K562 (cell line): ENCODE measurements at regions not wholly inside any gene's neighbourhood (a gene's known extent, or its start where the extent isn't known, plus 50 kb on each side); places are given as distances from the start of the nearest gene placed in this dataset.

ENCODE experiments used
- ATAC-seq: fragments of 200-7000 bp; cut with Tn5 transposase; 3 replicates; pipeline ENCODE4 v1.9.1; 2020; ENCODE audit warnings: moderate library complexity
- BruUV-seq: library from RNA; stranded (reverse); fragments of 400-500 nt; replicated peaks from 2 replicates; lab custom pipeline; 2021; lab: Mats Ljungman, UMichigan
- CTCF ChIA-PET: fragments of 300-600 bp; formaldehyde crosslinking; extraction: SDS; loops from one replicate; lab custom pipeline; 2021; ENCODE audit warnings: low intra/inter-chr PET ratio; lab: Yijun Ruan, JAX
- POLR2A ChIA-PET: fragments of 300-600, 350-650 bp; sonication (Branson Sonifier 250); formaldehyde crosslinking; extraction: SDS; loops from one replicate; lab custom pipeline; 2021; ENCODE audit warnings: antibody characterized with exemption, inconsistent platforms; lab: Yijun Ruan, JAX
- DNase-seq, 4 experiments: peaks; one replicate each; pipeline versions ENCODE4 v3.0.0 to v3.0.0-alpha.2; 2011 to 2018; ENCODE audit warnings: low spot score in 3 of 4, mixed read lengths in 3 of 4; ENCODE audit errors: extremely low read depth in 1 of 4
- FAIRE-seq: peaks from 2 replicates; lab custom pipeline; 2011; peaks lifted over from hg19 to GRCh38; lab: Jason Lieb, UNC
- H2AFZ ChIP-seq: 2 replicates; pipeline ENCODE4 v1.6.0; 2011; ENCODE audit warnings: low read depth, low read length, control low read depth, inconsistent platforms
- H3K27ac ChIP-seq: fragments of 200-600 bp; 3 replicates; pipeline ENCODE4 v1.8.0; 2011; ENCODE audit warnings: low read depth, mild to moderate bottlenecking, control low read depth, inconsistent platforms, low read length, moderate library complexity, mixed read lengths; ENCODE audit errors: extremely low read depth
- H3K27me3 ChIP-seq, 2 experiments: fragments of 300-600 bp in 1 of 2; 2 replicates in 1 of 2; 3 replicates in 1 of 2; pipeline versions ENCODE4 v1.6.0 to v1.8.0; 2011; ENCODE audit warnings: inconsistent platforms in 2 of 2, low read length in 2 of 2, mild to moderate bottlenecking in 1 of 2, mixed read lengths in 1 of 2, moderate library complexity in 1 of 2; ENCODE audit not compliant: control insufficient read depth in 2 of 2, insufficient read depth in 2 of 2
- H3K36me3 ChIP-seq: fragments of 300-600 bp; 3 replicates; pipeline ENCODE4 v1.8.0; 2011; ENCODE audit warnings: mild to moderate bottlenecking, low read length, inconsistent platforms; ENCODE audit not compliant: control insufficient read depth, insufficient read depth
- H3K4me1 ChIP-seq, 2 experiments: fragments of 200-600 bp in 1 of 2; replicated peaks in 1 of 2; 2 replicates in 1 of 2; 3 replicates in 1 of 2; pipeline versions ENCODE4 v1.5.1 to v1.8.0; 2011; ENCODE audit warnings: inconsistent platforms in 2 of 2, low read length in 2 of 2, mild to moderate bottlenecking in 1 of 2, mixed read lengths in 1 of 2, moderate library complexity in 1 of 2; ENCODE audit not compliant: control insufficient read depth in 2 of 2, insufficient read depth in 2 of 2
- H3K4me2 ChIP-seq: 2 replicates; pipeline ENCODE4 v1.6.1; 2011; ENCODE audit warnings: low read length, control low read depth, inconsistent platforms, mixed read lengths; ENCODE audit not compliant: insufficient read depth
- H3K4me3 ChIP-seq: fragments of 200-600 bp; sonication (generic), shearing (Covaris generic); 2 replicates; pipeline ENCODE4 v1.5.1; 2016; ENCODE audit warnings: control low read depth, inconsistent platforms
- H3K79me2 ChIP-seq: fragments of 200-600 bp; 3 replicates; pipeline ENCODE4 v1.8.0; 2011; ENCODE audit warnings: low read length, inconsistent platforms; ENCODE audit not compliant: control insufficient read depth, insufficient read depth
- H3K9ac ChIP-seq, 2 experiments: 2 replicates each; pipeline versions ENCODE4 v1.6.0 to v1.6.1; 2011; ENCODE audit warnings: low read depth in 2 of 2, low read length in 2 of 2, control low read depth in 1 of 2, inconsistent platforms in 1 of 2, mild to moderate bottlenecking in 1 of 2, mixed read lengths in 1 of 2; ENCODE audit not compliant: insufficient read depth in 1 of 2
- H3K9me1 ChIP-seq: one replicate; pipeline ENCODE4 v1.6.0; 2011; ENCODE audit warnings: inconsistent platforms, mild to moderate bottlenecking, low read length, moderate library complexity; ENCODE audit not compliant: control insufficient read depth, insufficient read depth
- H3K9me3 ChIP-seq: replicated peaks from 2 replicates; pipeline ENCODE4 v1.5.1; 2011; ENCODE audit warnings: low read depth, low read length, inconsistent platforms; ENCODE audit not compliant: control insufficient read depth, insufficient read depth
- H4K20me1 ChIP-seq: replicated peaks from 2 replicates; pipeline ENCODE4 v1.6.1; 2011; ENCODE audit warnings: low read length, inconsistent platforms, mixed read lengths; ENCODE audit not compliant: control insufficient read depth, insufficient read depth
- ASH1L ChIP-seq: fragments of 450-650 bp; IDR thresholded peaks from 2 replicates; pipeline ENCODE4 v1.6.1; 2018; ENCODE audit warnings: borderline replicate concordance, mild to moderate bottlenecking, low read depth; ENCODE audit not compliant: partially characterized antibody
- BRF2 ChIP-seq: IDR thresholded peaks from 3 replicates; pipeline ENCODE4 v1.6.1; 2011; ENCODE audit warnings: borderline replicate concordance, mild to moderate bottlenecking; ENCODE audit not compliant: insufficient read length, insufficient read depth
- DPF2 ChIP-seq: fragments of 450-650 bp; IDR thresholded peaks from 2 replicates; pipeline ENCODE4 v1.6.1; 2016
- FOXJ3 ChIP-seq: sonication (generic); formaldehyde crosslinking; IDR thresholded peaks from 2 replicates; pipeline ENCODE4 v1.4.0; 2020; ENCODE audit warnings: mild to moderate bottlenecking, missing genetic modification reagents
- NKRF ChIP-seq: fragments of 450-650 bp; IDR thresholded peaks from 2 replicates; pipeline ENCODE4 v1.6.1; 2016; ENCODE audit warnings: borderline replicate concordance
- RAD21 ChIP-seq, 2 experiments: fragments of 250-450 bp in 1 of 2; fragments of 450-650 bp in 1 of 2; sonication (Bioruptor Pico) in 1 of 2; formaldehyde crosslinking in 1 of 2; IDR thresholded peaks in 1 of 2; conservative IDR thresholded peaks in 1 of 2; 2 replicates each; pipeline versions ENCODE4 v1.4.0 to v1.8.0; 2020 to 2022; ENCODE audit warnings: mild to moderate bottlenecking in 2 of 2, moderate library complexity in 1 of 2
- RFX1 ChIP-seq: fragments of 450-650 bp; IDR thresholded peaks from 2 replicates; pipeline ENCODE4 v1.6.1; 2016; ENCODE audit warnings: mild to moderate bottlenecking, moderate library complexity
- TAL1 ChIP-seq: fragments of 450-650 bp; IDR thresholded peaks from 2 replicates; pipeline ENCODE4 v1.6.1; 2016; ENCODE audit warnings: mild to moderate bottlenecking
- U2AF1 ChIP-seq: fragments of 200-400 bp; formaldehyde crosslinking; optimal IDR thresholded peaks from 2 replicates; pipeline ENCODE3; 2017; ENCODE audit warnings: mild to moderate bottlenecking, low read depth, low read length, moderate library complexity
- VEZF1 ChIP-seq: fragments of 200-800 bp; sonication (Bioruptor generic); IDR thresholded peaks from 2 replicates; pipeline ENCODE4 v1.6.1; 2017; ENCODE audit warnings: missing genetic modification characterization, missing compliant biosample characterization
- ZNF133 ChIP-seq: fragments of 250-450 bp; sonication (Bioruptor Pico); IDR thresholded peaks from 2 replicates; pipeline ENCODE4 v1.4.0; 2020; ENCODE audit warnings: mild to moderate bottlenecking
- ZNF165 ChIP-seq: fragments of 250-450 bp; sonication (Bioruptor Pico); IDR thresholded peaks from 2 replicates; pipeline ENCODE4 v1.4.0; 2020; ENCODE audit warnings: borderline replicate concordance
- ZNF584 ChIP-seq: fragments of 200-800 bp; sonication (Bioruptor generic); IDR thresholded peaks from 2 replicates; pipeline ENCODE4 v1.6.1; 2016; ENCODE audit warnings: low read depth, mild to moderate bottlenecking, missing genetic modification characterization, missing compliant biosample characterization
- WGBS: fragments of 100-300 bp; shearing (Covaris generic); methylation state at CpG from one replicate; pipeline ENCODE4 v1.1.6; 2016; ENCODE audit warnings: low coverage, mixed read lengths; ENCODE audit not compliant: insufficient coverage; ENCODE audit errors: missing lambda C conversion rate; 5-methylcytosine and 5-hydroxymethylcytosine counted together
- in situ Hi-C: fragments of 300-500 bp; cut with MboI; formaldehyde crosslinking; loops from 4 replicates; pipeline ENCODE4 v1.15.0; 2018; ENCODE audit warnings: inconsistent platforms, mixed read lengths
- intact Hi-C: fragments of 100-400 bp; cut with micrococcal nuclease; formaldehyde crosslinking; loops from 2 replicates; pipeline ENCODE4 v1.14.2; 2022
- TF ChIP-seq, protein P1 (sequence below), 2 experiments: fragments of 450-650 bp; IDR thresholded peaks; 2 replicates each; pipeline ENCODE4 v1.6.1; 2018; ENCODE audit warnings: mild to moderate bottlenecking in 2 of 2, low read depth in 1 of 2; ENCODE audit not compliant: partially characterized antibody in 2 of 2
- TF ChIP-seq, protein P2 (sequence below): fragments of 250-450 bp; sonication (Bioruptor Pico); IDR thresholded peaks from 2 replicates; pipeline ENCODE4 v1.9.0; 2021; ENCODE audit warnings: mild to moderate bottlenecking

DNA sequence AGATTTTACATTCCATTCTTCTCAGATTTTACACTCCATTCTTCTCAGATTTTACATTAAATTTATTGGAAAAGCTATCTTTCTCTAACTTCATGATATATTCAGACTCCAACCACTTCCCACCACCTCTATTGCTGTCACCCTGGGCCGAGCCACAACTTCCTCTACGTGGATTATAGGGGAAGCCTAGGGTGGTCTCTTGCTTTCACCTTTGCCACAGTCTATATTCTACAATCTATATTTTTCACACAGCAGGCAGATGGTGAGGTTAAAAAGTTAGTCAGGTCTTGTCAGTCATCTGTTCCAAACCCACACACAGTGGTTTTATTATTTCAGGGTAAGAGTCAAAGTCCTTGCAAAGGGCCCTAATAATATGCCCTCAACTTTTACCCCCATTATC lies 370.8 kb upstream of the SUCLG2 start:
- 0% methylated on average over 2 of the region's 2 CpGs for WGBS
- H3K27me3 ChIP-seq = no peaks in the 10 kb centered on the region
- no peak for FAIRE-seq
- H3K9me3 ChIP-seq = no peaks in the 10 kb centered on the region
- DNase-seq = no peak
- H2AFZ ChIP-seq = no peak overlapping the region
- no peak for ATAC-seq
- no peaks in the 10 kb centered on the region for H3K4me1 ChIP-seq
- no peaks in the 10 kb centered on the region for H3K79me2 ChIP-seq
- intact Hi-C loops = no loop called here
- no peak overlapping the region for H3K9ac ChIP-seq
- no peaks in the 10 kb centered on the region for H4K20me1 ChIP-seq
- ChIA-PET CTCF (no interaction called here), POLR2A (no interaction called here)
- H3K4me3 ChIP-seq = no peak overlapping the region
- H3K36me3 ChIP-seq = no peaks in the 10 kb centered on the region
- H3K27ac ChIP-seq = no peak overlapping the region
- in situ Hi-C loops = no loop called here
- no peaks in the 10 kb centered on the region for H3K9me1 ChIP-seq
- no peak overlapping the region for H3K4me2 ChIP-seq
- BruUV-seq = no TSS peak
- TF ChIP-seq FOXJ3 (CRISPR knock-in tag) (no peak), RFX1 (no peak), NKRF (no peak), ZNF133 (CRISPR knock-in tag) (no peak), RAD21 (CRISPR knock-in tag; conservative IDR thresholded peaks at IDR 0.05 in 1 of 2, IDR thresholded peaks at IDR 0.05 in 1 of 2) (no peak), ZNF165 (CRISPR knock-in tag) (no peak), TAL1 (no peak), U2AF1 (no peak), DPF2 (no peak), VEZF1 (CRISPR knock-in tag) (no peak), ASH1L (no peak), ZNF584 (CRISPR knock-in tag) (no peak), BRF2 (no peak)
- TF ChIP-seq, protein P1, sequence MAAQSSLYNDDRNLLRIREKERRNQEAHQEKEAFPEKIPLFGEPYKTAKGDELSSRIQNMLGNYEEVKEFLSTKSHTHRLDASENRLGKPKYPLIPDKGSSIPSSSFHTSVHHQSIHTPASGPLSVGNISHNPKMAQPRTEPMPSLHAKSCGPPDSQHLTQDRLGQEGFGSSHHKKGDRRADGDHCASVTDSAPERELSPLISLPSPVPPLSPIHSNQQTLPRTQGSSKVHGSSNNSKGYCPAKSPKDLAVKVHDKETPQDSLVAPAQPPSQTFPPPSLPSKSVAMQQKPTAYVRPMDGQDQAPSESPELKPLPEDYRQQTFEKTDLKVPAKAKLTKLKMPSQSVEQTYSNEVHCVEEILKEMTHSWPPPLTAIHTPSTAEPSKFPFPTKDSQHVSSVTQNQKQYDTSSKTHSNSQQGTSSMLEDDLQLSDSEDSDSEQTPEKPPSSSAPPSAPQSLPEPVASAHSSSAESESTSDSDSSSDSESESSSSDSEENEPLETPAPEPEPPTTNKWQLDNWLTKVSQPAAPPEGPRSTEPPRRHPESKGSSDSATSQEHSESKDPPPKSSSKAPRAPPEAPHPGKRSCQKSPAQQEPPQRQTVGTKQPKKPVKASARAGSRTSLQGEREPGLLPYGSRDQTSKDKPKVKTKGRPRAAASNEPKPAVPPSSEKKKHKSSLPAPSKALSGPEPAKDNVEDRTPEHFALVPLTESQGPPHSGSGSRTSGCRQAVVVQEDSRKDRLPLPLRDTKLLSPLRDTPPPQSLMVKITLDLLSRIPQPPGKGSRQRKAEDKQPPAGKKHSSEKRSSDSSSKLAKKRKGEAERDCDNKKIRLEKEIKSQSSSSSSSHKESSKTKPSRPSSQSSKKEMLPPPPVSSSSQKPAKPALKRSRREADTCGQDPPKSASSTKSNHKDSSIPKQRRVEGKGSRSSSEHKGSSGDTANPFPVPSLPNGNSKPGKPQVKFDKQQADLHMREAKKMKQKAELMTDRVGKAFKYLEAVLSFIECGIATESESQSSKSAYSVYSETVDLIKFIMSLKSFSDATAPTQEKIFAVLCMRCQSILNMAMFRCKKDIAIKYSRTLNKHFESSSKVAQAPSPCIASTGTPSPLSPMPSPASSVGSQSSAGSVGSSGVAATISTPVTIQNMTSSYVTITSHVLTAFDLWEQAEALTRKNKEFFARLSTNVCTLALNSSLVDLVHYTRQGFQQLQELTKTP (IDR thresholded peaks at IDR 0.05; ENCODE audit: low read depth in 1 of 2, partially characterized antibody in 2 of 2) = no peak
- TF ChIP-seq, protein P2, sequence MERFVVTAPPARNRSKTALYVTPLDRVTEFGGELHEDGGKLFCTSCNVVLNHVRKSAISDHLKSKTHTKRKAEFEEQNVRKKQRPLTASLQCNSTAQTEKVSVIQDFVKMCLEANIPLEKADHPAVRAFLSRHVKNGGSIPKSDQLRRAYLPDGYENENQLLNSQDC = no peak
